Urinary bladder (tissue), 3 donors: ENCODE measurements at regions not wholly inside any gene's neighbourhood (a gene's known extent, or its start where the extent isn't known, plus 50 kb on each side); places are given as distances from the start of the nearest gene placed in this dataset.

Experiments
- DNase-seq: peaks from one replicate; pipeline ENCODE4 v3.0.0-alpha.2; 2015; ENCODE audit errors: extremely low spot score
- H3K27ac ChIP-seq: one replicate; pipeline ENCODE4 v1.5.1; 2013; ENCODE audit warnings: low read depth, mild to moderate bottlenecking, moderate library complexity
- H3K36me3 ChIP-seq: one replicate; pipeline ENCODE4 v1.6.1; 2013; ENCODE audit warnings: mild to moderate bottlenecking, moderate library complexity; ENCODE audit not compliant: insufficient read depth
- H3K4me1 ChIP-seq: one replicate; pipeline ENCODE4 v1.6.1; 2013; ENCODE audit warnings: mild to moderate bottlenecking, moderate library complexity; ENCODE audit not compliant: insufficient read depth
- H3K4me3 ChIP-seq: one replicate; pipeline ENCODE4 v1.5.1; 2013; ENCODE audit warnings: low read depth, low read length
- WGBS: extraction: QIAGEN DNeasy Blood & Tissue Kit; methylation state at CpG from one replicate; pipeline ENCODE4 v1.1.7; 2013; 5-methylcytosine and 5-hydroxymethylcytosine counted together
- donor health status: healthy with polysubstance abuse.
- donor health status: healthy.

DNA sequence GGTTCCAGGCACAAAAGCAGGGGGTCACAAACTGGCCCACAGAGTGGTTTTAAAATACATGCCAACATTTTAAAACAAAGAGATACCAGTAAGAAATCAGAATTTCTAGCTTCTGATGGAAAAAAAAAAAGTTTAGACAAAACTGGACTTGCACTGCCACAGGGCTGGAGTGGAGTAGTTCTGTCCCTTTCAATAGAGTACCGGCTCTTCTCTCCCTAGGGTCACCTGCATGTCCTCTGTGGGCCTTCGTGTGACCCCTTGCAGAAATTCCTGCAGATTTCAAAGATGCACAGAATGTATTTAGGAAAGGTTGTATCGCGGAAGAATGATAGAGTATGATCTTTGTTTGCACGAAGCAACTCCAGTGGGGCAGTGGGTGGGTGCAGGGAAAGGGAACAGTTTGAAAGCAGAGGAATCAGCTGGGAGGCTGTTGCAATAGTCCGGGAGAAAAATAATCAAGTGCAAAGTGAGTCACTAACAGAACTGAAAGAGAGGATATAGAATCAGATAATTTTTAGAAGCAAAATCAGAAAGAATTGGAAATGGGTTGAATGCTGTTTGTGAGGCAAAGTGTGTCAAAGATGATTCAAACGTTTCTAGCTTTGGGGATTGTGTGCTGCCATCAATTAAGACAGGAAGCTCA lies 97.3 kb upstream of the STXBP5 start:
- no peak overlapping the region for H3K27ac ChIP-seq
- H3K36me3 ChIP-seq: no peaks in the 10 kb centered on the region
- H3K4me3 ChIP-seq: no peak overlapping the region
- 64% methylated on average over 7 of the region's 7 CpGs for WGBS
- DNase-seq: no peak
- no peaks in the 10 kb centered on the region for H3K4me1 ChIP-seq

DNA sequence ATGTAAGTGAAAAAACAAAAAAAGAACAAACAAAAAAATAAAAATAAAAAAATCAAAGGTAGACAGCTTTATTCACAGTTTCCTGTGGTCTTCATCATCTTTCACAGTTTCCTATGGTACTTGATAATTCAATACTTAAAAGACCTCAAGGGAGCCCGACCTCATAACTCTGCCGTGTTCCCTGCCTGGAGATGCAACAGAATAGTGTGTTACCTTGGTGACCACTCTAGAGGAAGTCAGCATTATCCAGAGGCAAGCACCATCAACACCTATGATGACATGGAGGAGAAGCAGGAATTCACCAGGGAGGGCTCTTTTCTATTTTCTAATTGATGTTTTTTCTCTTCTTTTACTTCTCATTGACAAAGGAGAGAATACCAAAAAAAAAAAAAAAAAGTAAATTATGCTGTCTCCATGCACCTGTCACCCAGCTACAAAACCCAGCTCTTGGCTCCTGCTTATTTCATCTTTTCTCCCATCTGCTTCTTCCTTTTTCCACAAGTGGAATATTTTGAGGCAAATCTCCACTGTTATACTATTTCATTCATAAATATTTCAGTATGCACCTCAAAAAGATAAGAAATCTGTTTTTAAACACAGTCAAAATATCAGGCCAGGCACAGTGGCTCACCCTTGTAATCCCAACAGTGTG lies 95.8 kb upstream of the STXBP5 start:
- Histone ChIP-seq H3K36me3 (no peaks in the 10 kb centered on the region), H3K4me1 (no peaks in the 10 kb centered on the region), H3K4me3 (no peak overlapping the region), H3K27ac (no peak overlapping the region)
- WGBS: 71% methylated on average over 2 of the region's 2 CpGs
- DNase-seq: no peak

DNA sequence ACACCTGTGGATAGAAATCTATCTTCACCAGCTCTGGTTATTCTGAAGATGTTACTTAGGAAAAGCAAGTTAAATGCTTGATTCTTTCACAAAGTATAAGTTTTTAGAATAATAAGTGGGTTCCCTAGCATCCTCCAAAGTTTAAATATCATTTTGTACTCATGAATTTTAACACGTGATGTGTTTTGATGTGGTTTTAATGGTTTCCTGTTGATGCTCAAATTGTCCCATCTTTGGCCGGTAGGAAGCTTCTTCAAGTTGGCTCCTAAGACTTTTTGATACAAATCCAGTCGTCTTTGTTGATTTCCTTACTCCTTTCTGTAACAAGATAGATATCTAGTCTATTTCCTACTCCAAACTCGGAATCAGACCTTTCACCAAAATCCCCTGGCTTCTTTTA lies 94.5 kb upstream of the STXBP5 start:
- H3K27ac ChIP-seq: no peak overlapping the region
- no peak for DNase-seq
- no peaks in the 10 kb centered on the region for H3K4me1 ChIP-seq
- WGBS: 76% methylated on average over 4 of the region's 4 CpGs
- no peaks in the 10 kb centered on the region for H3K36me3 ChIP-seq
- no peak overlapping the region for H3K4me3 ChIP-seq

DNA sequence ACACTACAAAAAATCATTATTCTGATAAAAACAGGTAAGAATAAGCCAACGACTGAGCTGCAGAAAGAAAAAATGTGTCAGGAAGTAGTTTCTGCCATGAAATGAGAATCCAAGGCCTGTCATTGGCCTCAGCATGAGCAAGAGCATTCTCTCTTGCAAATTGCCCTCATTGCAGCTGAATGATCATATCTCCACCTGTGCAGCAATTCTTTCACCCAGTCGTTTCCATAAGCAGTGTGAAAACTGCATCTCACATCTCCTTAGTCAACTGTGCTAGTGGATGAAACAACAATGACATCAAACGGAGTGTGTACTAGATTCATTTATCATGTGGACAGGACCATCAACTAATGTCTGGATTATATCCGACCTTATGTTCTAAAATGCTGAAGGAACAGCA lies 88.2 kb upstream of the STXBP5 start:
- Histone ChIP-seq H3K4me3 (no peak overlapping the region), H3K4me1 (no peaks in the 10 kb centered on the region), H3K27ac (no peak overlapping the region), H3K36me3 (no peaks in the 10 kb centered on the region)
- WGBS: 73% methylated on average over 4 of the region's 4 CpGs
- DNase-seq: no peak

DNA sequence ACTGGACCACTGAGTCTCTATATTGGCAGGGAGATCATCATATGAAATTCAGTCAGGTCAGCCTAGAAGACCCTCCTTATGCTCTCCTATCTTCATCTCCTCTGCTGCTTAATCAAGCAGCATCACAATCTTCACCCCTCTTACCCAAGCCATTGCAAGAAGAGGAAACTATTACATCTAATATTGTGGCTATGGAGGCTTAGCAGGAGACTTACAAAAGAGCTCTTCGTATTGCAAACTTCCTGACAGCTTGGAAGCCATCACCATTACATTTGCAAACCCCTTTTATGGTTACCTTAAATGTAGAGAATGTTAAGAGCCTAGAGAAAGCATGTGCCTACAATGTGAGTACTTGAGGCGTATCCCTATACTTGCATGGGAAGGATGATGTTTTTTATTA lies 87.2 kb upstream of the STXBP5 start:
- no peak overlapping the region for H3K27ac ChIP-seq
- WGBS: 74% methylated on average over 2 of the region's 2 CpGs

DNA sequence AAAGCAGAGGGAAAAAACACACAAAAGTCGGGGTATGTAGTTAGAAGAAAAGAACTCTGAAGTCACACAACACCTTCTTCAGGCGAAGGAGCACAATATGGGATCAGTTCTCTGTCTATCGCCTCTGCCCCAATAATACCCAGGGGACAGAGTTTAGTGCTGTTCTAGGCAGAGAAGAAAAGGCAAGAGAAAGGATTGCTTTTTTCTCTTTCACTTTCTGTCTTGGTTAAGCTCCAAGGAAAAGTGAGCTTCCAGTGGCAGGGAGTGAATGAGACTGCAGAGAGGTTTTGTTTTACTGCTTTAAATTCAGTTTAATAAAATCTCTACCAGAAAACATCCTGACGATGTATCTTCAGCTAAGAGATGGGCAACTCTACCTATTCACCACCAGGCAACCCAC lies 86.6 kb upstream of the STXBP5 start:
- Histone ChIP-seq H3K36me3 (no peaks in the 10 kb centered on the region), H3K4me3 (no peak overlapping the region), H3K27ac (no peak overlapping the region), H3K4me1 (no peaks in the 10 kb centered on the region)
- WGBS: 61% methylated on average over 4 of the region's 4 CpGs
- DNase-seq: no peak

More for the DNA sequence above, 87.2 kb upstream of the STXBP5 start:
- no peak for DNase-seq
- Histone ChIP-seq H3K4me1 (no peaks in the 10 kb centered on the region), H3K4me3 (no peak overlapping the region), H3K36me3 (no peaks in the 10 kb centered on the region)

DNA sequence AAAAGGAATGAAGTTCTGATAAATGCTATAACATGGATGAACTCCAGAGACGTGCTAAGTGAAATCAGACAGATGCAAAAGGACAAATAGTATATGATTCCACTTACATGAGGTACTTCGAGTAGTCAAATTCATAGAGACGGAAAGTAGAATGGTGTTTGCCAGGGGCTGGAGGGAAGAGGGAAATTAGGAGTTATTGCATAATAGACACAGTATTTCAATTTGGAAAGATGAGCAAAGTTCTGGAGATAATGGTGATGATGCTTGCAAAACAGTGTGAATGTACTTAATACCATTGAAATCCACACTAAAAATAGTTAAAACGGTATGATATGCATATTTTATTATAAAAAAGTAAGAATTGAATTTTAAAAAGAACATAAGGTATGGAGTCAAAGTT lies 84.9 kb upstream of the STXBP5 start:
- H3K4me1 ChIP-seq: no peaks in the 10 kb centered on the region
- no peak overlapping the region for H3K27ac ChIP-seq
- WGBS: 86% methylated on average over 4 of the region's 4 CpGs
- H3K36me3 ChIP-seq: no peaks in the 10 kb centered on the region
- no peak overlapping the region for H3K4me3 ChIP-seq
- no peak for DNase-seq

DNA sequence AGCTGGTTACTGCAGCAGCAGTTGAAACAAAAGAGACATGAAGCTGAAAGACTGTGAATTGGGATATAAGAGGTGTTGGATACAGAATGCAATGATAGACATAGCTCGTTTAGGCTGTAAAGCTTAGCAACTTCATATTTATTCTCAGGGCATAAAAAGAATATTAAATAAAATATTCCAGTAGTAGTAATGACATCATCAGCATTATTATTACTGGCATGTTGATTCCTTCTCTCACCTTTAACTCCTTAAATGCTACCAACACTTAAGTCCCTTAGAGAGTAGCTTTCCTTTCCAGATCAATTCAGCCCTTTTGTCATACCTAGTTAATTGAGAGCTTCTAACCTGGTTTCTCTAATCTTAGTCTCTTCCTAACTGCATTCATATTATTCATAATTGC lies 81.4 kb upstream of the STXBP5 start:
- Histone ChIP-seq H3K27ac (no peak overlapping the region), H3K36me3 (no peaks in the 10 kb centered on the region), H3K4me3 (no peak overlapping the region), H3K4me1 (no peaks in the 10 kb centered on the region)
- DNase-seq: no peak
- 82% methylated on average over 1 of the region's 1 CpG for WGBS

DNA sequence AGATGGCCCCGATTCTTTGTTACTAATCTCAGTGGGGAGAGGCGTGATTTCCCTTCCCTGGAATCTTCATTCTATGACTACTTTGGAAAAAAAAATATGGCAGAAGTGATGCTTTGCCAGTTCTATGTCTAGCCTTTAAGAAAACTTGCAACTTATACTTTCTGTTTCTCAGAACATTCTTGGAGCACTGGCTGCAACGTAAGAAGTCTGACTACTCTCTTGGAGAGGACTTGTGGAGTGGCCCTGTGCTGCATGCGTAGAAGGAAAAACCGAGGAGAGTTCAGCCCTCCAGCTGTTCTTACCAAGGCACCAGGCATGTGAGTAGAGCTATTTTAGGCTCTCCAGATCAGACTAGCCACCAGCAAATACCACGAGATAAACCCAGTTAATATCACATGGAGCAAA lies 77.6 kb upstream of the STXBP5 start:
- WGBS: 66% methylated on average over 6 of the region's 6 CpGs
- Histone ChIP-seq H3K4me3 (no peak overlapping the region), H3K4me1 (no peaks in the 10 kb centered on the region), H3K36me3 (no peaks in the 10 kb centered on the region), H3K27ac (no peak overlapping the region)
- DNase-seq: no peak

DNA sequence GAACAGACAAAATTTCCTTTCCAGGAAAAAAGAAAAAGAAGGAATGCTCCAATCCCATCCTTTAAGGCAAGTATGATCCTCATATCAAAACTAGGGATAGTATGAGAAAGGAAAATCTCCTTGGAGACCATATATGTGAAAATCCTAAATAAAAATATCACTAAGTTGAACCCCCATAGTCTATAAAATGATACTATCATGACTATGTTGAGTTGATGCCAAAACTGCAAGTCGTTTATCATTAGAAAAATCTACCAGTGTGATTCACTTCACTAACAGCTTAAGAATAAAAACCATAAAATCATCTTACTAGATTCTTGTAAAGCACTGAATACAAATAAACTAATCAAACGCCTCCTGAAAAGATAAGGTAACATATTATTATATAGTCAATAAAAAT lies 76.6 kb upstream of the STXBP5 start:
- H3K4me3 ChIP-seq: no peak overlapping the region
- DNase-seq: no peak
- H3K4me1 ChIP-seq: no peaks in the 10 kb centered on the region
- WGBS: 48% methylated on average over 2 of the region's 2 CpGs
- H3K27ac ChIP-seq: no peak overlapping the region
- no peaks in the 10 kb centered on the region for H3K36me3 ChIP-seq

DNA sequence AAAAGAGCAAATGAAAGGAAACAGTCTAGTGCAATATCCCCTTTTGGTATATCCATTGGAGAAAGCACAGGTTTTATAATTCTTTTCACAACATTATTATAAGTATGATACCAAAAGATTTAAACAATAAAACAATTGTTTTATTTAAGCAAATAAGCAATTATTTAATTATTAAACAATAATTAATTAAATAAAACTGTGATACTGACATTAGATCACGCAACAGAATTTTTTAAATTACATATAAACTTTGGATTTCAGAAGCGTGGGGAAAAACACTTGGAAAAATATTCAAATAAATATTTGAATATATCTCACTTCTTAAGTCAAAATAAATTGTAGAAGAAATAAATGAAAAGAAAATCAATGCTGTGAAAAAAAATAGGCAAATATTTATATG lies 76.2 kb upstream of the STXBP5 start:
- no peak overlapping the region for H3K4me3 ChIP-seq
- no peaks in the 10 kb centered on the region for H3K36me3 ChIP-seq
- DNase-seq: no peak
- H3K4me1 ChIP-seq: no peaks in the 10 kb centered on the region
- H3K27ac ChIP-seq: no peak overlapping the region
- WGBS: 96% methylated on average over 2 of the region's 2 CpGs

DNA sequence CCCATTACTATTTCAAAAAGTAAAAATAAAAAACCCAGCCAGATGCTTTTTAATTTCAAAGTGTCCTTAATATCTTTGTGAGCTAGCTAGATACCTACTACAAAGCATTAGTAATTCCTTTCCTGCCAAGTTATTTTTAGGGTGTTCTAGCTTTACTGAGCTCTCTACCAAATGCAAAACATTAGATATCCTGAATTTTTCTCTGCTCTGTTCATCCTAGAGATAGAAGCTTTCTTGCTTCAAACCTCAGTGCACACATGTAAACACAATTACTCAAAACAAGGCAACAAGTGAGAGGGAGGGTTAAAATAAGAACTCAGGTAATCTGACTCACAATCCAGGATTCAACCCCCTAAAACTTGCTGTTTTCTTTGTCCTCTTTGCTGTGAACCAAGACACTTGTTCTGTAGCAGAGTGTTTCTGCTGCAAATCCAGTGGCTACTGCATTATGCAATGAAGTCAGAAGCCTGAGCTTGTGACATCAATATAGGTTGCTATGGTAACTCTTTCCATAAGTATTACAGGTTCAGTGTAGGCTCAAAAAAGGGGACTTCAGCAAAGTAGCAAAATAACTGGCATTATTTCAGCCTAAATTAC lies 72.6 kb upstream of the STXBP5 start:
- H3K36me3 ChIP-seq: no peaks in the 10 kb centered on the region
- H3K4me3 ChIP-seq: no peak overlapping the region
- no peaks in the 10 kb centered on the region for H3K4me1 ChIP-seq
- no peak overlapping the region for H3K27ac ChIP-seq
- DNase-seq: no peak

DNA sequence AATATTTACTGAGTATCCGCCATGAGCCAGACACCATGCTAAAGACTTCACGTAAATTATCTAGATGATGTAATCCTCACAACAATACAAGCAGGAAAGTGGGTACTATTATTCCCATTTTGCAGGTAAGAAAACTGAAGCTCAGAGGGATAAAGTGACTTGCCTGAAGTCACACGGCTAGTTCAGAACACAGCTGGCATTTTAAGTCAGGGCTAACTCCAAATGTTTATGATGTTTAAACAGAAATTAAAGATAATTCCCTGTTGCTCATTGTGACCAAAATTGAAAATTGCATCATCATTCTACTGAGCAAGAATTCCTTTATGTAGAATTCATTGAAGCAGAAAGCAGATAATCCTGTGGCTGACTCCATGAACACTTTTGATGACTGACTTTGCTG lies 71.3 kb upstream of the STXBP5 start:
- Histone ChIP-seq H3K4me1 (no peaks in the 10 kb centered on the region), H3K27ac (no peak overlapping the region), H3K4me3 (no peak overlapping the region), H3K36me3 (no peaks in the 10 kb centered on the region)
- no peak for DNase-seq
- 81% methylated on average over 3 of the region's 3 CpGs for WGBS

DNA sequence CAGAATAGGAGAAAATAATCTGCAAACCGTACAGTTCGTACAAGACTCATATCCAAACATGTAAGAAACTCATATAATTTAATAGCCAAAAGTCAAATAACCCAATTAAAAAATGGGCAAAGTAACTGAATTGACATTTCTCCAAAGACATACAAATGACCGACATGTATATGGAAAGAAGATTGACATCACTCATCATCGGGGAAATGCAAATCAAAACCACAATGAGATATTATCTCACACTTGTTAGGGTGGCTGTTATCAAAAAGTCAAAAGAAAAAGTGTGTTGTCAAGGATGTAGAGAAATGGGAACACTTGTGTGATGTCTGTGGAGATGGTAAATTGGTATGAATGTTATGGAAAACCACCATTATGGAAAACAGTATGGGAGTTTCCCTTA lies 70.5 kb upstream of the STXBP5 start:
- 91% methylated on average over 4 of the region's 4 CpGs for WGBS
- DNase-seq: no peak
- Histone ChIP-seq H3K4me3 (no peak overlapping the region), H3K36me3 (no peaks in the 10 kb centered on the region), H3K27ac (no peak overlapping the region), H3K4me1 (no peaks in the 10 kb centered on the region)
